ENCODE measurements at regions not wholly inside any gene's neighbourhood (a gene's known extent, or its start where the extent isn't known, plus 50 kb on each side); places are given as distances from the start of the nearest gene placed in this dataset.

- no peak for DNase-seq
These were observed 248.4 kb downstream of the MYLK4 start for GRCh38 chr6:2502096-2502997.

GRCh38 chr6:2497922-2498623, 252.6 kb downstream of the MYLK4 start:
- peak; percentile 42 for DNase-seq

- no peak for DNase-seq
These were observed 250.9 kb upstream of the GMDS start for GRCh38 chr6:2496291-2496690.

- DNase-seq, result no peak
These were observed 247.5 kb upstream of the GMDS start for GRCh38 chr6:2492686-2493523.

GRCh38 chr6:2491137-2491536, 245.7 kb upstream of the GMDS start:
- DNase-seq, result no peak

GRCh38 chr6:2488578-2488977, 243.2 kb upstream of the GMDS start:
- no peak for DNase-seq

- DNase-seq, result peak; percentile 56
These were observed 239.7 kb upstream of the GMDS start for GRCh38 chr6:2485116-2485515.

- no peak for DNase-seq
These were observed 237.4 kb upstream of the GMDS start for GRCh38 chr6:2482773-2483172.

- DNase-seq, result no peak
These were observed 235.9 kb upstream of the GMDS start for GRCh38 chr6:2481307-2481706.

GRCh38 chr6:2480267-2480966, 235.0 kb upstream of the GMDS start:
- DNase-seq, result no peak

- no peak for DNase-seq
These were observed 232.8 kb upstream of the GMDS start for GRCh38 chr6:2478200-2478599.

- no peak for DNase-seq
These were observed 232.3 kb upstream of the GMDS start for GRCh38 chr6:2477666-2478065.

- no peak for DNase-seq
These were observed 231.8 kb upstream of the GMDS start for GRCh38 chr6:2477250-2477649.

GRCh38 chr6:2476376-2476775, 231.0 kb upstream of the GMDS start:
- no peak for DNase-seq

- DNase-seq, result peak; percentile 62
These were observed 226.1 kb upstream of the GMDS start for GRCh38 chr6:2471472-2471871.

- DNase-seq, result no peak
These were observed 224.0 kb upstream of the GMDS start for GRCh38 chr6:2469428-2469827.

GRCh38 chr6:2468601-2468955, 223.2 kb upstream of the GMDS start:
- DNase-seq, result no peak

- no peak for DNase-seq
These were observed 222.7 kb upstream of the GMDS start for GRCh38 chr6:2467929-2468600.

- no peak for DNase-seq
These were observed 219.9 kb upstream of the GMDS start for GRCh38 chr6:2465336-2465735.

GRCh38 chr6:2464641-2465040, 219.2 kb upstream of the GMDS start:
- DNase-seq, result no peak

GRCh38 chr6:2462831-2463230, 217.4 kb upstream of the GMDS start:
- no peak for DNase-seq

GRCh38 chr6:2460216-2460745, 214.9 kb upstream of the GMDS start:
- DNase-seq, result no peak
